ENCODE measurements at regions not wholly inside any gene's neighbourhood (a gene's known extent, or its start where the extent isn't known, plus 50 kb on each side); places are given as distances from the start of the nearest gene placed in this dataset.

GRCh38 chr4:163582703-163583102 is 88.2 kb downstream of the TMA16 start:
- TF ChIP-seq, protein P1, sequence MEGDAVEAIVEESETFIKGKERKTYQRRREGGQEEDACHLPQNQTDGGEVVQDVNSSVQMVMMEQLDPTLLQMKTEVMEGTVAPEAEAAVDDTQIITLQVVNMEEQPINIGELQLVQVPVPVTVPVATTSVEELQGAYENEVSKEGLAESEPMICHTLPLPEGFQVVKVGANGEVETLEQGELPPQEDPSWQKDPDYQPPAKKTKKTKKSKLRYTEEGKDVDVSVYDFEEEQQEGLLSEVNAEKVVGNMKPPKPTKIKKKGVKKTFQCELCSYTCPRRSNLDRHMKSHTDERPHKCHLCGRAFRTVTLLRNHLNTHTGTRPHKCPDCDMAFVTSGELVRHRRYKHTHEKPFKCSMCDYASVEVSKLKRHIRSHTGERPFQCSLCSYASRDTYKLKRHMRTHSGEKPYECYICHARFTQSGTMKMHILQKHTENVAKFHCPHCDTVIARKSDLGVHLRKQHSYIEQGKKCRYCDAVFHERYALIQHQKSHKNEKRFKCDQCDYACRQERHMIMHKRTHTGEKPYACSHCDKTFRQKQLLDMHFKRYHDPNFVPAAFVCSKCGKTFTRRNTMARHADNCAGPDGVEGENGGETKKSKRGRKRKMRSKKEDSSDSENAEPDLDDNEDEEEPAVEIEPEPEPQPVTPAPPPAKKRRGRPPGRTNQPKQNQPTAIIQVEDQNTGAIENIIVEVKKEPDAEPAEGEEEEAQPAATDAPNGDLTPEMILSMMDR (IDR thresholded peaks at IDR 0.05; ENCODE audit: borderline replicate concordance, insufficient read depth, low read depth, low read length) = no peak
- no peak overlapping the region for H3K4me3 ChIP-seq (ENCODE audit: low read depth, low read length)

DNA sequence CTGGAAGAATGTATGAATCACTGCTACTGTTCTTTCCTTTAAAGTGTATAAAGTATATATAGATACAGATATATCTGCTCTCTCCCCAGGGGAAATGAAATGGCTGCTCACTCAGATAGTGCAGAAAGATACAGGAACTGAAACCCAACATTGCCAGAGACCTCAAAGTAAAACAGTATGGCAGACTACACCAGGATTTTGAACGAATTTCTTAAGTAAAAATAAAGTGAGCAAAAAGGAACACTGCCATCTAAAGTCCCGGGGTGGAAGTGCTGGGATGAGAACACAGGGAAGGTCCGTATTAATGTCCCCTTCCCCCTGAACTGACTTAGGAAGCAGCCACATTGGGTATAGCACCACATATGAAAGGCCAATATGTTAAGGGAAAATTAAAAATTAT is 93.4 kb downstream of the TMA16 start:
- no peak overlapping the region for H3K4me3 ChIP-seq (ENCODE audit: low read depth, low read length)
- TF ChIP-seq, protein P1 (IDR thresholded peaks at IDR 0.05; ENCODE audit: borderline replicate concordance, insufficient read depth, low read depth, low read length) = peak; percentile 57

GRCh38 chr4:163588532-163588931 is 94.0 kb downstream of the TMA16 start:
- TF ChIP-seq, protein P1 (IDR thresholded peaks at IDR 0.05; ENCODE audit: borderline replicate concordance, insufficient read depth, low read depth, low read length) = no peak
- no peak overlapping the region for H3K4me3 ChIP-seq (ENCODE audit: low read depth, low read length)

DNA sequence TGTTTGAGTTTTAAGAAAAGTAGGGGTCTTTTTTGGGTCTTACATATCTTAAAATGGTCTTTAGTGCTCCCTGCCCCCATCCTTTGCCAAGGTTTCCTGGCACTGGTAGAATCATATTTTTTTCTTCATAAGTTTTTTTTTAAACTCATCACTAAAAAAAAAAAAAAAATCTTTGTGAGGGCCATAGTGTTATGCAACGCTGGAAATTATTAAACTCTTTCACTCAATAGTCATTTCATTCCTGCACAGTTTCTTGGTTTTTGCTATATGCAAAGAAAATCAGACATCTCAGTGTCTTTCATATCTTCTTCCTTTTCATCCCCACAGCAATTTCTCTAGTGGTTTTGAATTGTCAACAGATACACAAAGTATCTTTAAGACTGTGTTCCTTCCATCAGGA is 95.6 kb downstream of the TMA16 start:
- TF ChIP-seq, protein P1 (IDR thresholded peaks at IDR 0.05; ENCODE audit: borderline replicate concordance, insufficient read depth, low read depth, low read length) = no peak
- H3K4me3 ChIP-seq (ENCODE audit: low read depth, low read length) = no peak overlapping the region

DNA sequence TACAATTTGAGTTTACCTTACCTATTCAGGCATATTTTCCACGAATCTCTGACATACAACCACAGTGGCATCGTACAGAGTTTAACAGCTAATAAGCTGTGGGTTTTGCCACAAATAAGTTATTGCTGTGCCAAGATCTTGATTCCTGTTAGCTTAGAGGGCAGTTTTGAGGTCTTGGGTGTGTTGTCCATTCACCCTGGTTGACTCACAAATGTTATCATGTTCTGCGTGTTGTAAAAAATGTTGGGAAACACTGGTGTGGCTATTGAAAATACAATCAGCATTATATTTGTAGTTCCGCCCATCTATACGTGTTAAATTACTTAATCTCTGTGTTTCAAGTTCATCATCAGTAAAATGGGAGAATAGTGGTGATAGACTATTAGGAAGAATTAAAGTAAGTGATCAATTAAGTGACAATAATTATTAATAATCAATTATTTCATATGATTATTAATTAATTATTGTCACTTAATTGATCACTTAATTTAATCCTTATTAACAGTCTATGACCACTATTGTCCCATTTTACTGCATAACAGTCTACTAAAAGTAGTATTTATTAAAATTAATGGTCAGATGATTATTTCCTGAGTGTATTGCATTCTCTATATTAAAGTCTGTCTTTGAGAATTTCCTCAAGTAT is 96.3 kb downstream of the TMA16 start:
- TF ChIP-seq, protein P1 (IDR thresholded peaks at IDR 0.05; ENCODE audit: borderline replicate concordance, insufficient read depth, low read depth, low read length) = no peak
- H3K4me3 ChIP-seq (ENCODE audit: low read depth, low read length) = no peak overlapping the region

GRCh38 chr4:163591614-163592020 is 97.1 kb downstream of the TMA16 start:
- TF ChIP-seq, protein P1 (IDR thresholded peaks at IDR 0.05; ENCODE audit: borderline replicate concordance, insufficient read depth, low read depth, low read length) = no peak
- no peak overlapping the region for H3K4me3 ChIP-seq (ENCODE audit: low read depth, low read length)

- no peak overlapping the region for H3K4me3 ChIP-seq (ENCODE audit: low read depth, low read length)
- TF ChIP-seq, protein P1 (IDR thresholded peaks at IDR 0.05; ENCODE audit: borderline replicate concordance, insufficient read depth, low read depth, low read length) = no peak
Measured at GRCh38 chr4:163592212-163592611, 97.7 kb downstream of the TMA16 start.
